HCT116 (cell line): ENCODE measurements at regions not wholly inside any gene's neighbourhood (a gene's known extent, or its start where the extent isn't known, plus 50 kb on each side); places are given as distances from the start of the nearest gene placed in this dataset.
"Not testable (repeated sequence)": the region's sequence is repeated elsewhere in the genome, so short reads cannot be mapped to it uniquely, and the experiment has no call there.

Experiments used
- ATAC-seq: fragments of 200-7000 bp; cut with Tn5 transposase; 2 replicates; pipeline ENCODE4 v1.9.1; 2020; ENCODE audit warnings: mild to moderate bottlenecking, moderate library complexity
- BruUV-seq: library from RNA; stranded (reverse); fragments of 400-500 nt; replicated peaks from 2 replicates; lab custom pipeline; 2021; lab: Mats Ljungman, UMichigan
- CTCF ChIA-PET: fragments of 300-600 bp; sonication (Branson Sonifier 250); formaldehyde crosslinking; loops from one replicate; lab custom pipeline; 2021; ENCODE audit warnings: antibody characterized with exemption; lab: Charles Lee
- POLR2A ChIA-PET: fragments of 300-600, 350-600 bp; sonication (Branson Sonifier 250); formaldehyde crosslinking; loops from one replicate; lab custom pipeline; 2021; ENCODE audit warnings: antibody characterized with exemption; lab: Charles Lee
- RAD21 ChIA-PET, 2 experiments: fragments of 300-600 bp; sonication (Branson Sonifier 250); formaldehyde crosslinking; loops; one replicate each; lab custom pipeline; 2023; ENCODE audit warnings: low total read pairs in 2 of 2; ENCODE audit not compliant: uncharacterized antibody in 2 of 2, unreplicated experiment in 2 of 2, low non-redundant PET in 1 of 2; lab: Charles Lee
- DNase-seq: peaks from one replicate; pipeline ENCODE4 v3.0.0-alpha.2; 2010; ENCODE audit warnings: low read depth, low spot score
- H2AFZ ChIP-seq: fragments of 200-600 bp; shearing (Covaris generic), sonication (generic); 2 replicates; pipeline ENCODE4 v1.6.1; 2017; ENCODE audit warnings: low read depth, mixed run types, mixed read lengths, antibody characterized with exemption, low read length; ENCODE audit not compliant: poor library complexity, severe bottlenecking
- H3K27ac ChIP-seq: 2 replicates; pipeline ENCODE4 v1.5.1; 2012; ENCODE audit warnings: low read depth, low read length
- H3K27me3 ChIP-seq: fragments of 200-600 bp; sonication (generic); 2 replicates; pipeline ENCODE4 v1.6.1; 2016; ENCODE audit warnings: mixed run types, low read length, mixed read lengths; ENCODE audit not compliant: insufficient read depth
- H3K36me3 ChIP-seq, 2 experiments: fragments of 200-500 bp in 1 of 2; fragments of 200-600 bp in 1 of 2; sonication (Bioruptor generic) in 1 of 2; sonication (generic) in 1 of 2; 2 replicates each; pipeline versions ENCODE4 v1.5.1 to v1.6.1; 2014 to 2016; ENCODE audit warnings: low read length in 2 of 2, inconsistent platforms in 1 of 2, mixed read lengths in 1 of 2, mixed run types in 1 of 2; ENCODE audit not compliant: insufficient read depth in 2 of 2, control insufficient read depth in 1 of 2
- H3K4me1 ChIP-seq, 2 experiments: fragments of 200-600 bp in 1 of 2; sonication (generic) in 1 of 2; 2 replicates each; pipeline versions ENCODE4 v1.5.1 to v1.6.1; 2012 to 2017; ENCODE audit warnings: low read length in 2 of 2, inconsistent platforms in 1 of 2, mild to moderate bottlenecking in 1 of 2, mixed read lengths in 1 of 2, mixed run types in 1 of 2, moderate library complexity in 1 of 2; ENCODE audit not compliant: insufficient read depth in 2 of 2, control insufficient read depth in 1 of 2
- H3K4me2 ChIP-seq: fragments of 200-600 bp; sonication (generic); 2 replicates; pipeline ENCODE4 v1.6.1; 2017; ENCODE audit warnings: mixed run types, low read length, mixed read lengths
- H3K4me3 ChIP-seq, 2 experiments: fragments of 200-600 bp in 1 of 2; sonication (generic) in 1 of 2; replicated peaks in 1 of 2; 2 replicates each; pipeline ENCODE4 v1.5.1; 2011 to 2016; ENCODE audit warnings: low read length in 2 of 2, control low read depth in 1 of 2, low read depth in 1 of 2, mild to moderate bottlenecking in 1 of 2, mixed read lengths in 1 of 2, mixed run types in 1 of 2
- H3K79me2 ChIP-seq: fragments of 200-600 bp; sonication (generic); 2 replicates; pipeline ENCODE4 v1.6.1; 2017; ENCODE audit warnings: mild to moderate bottlenecking, mixed run types, low read length, moderate library complexity, mixed read lengths; ENCODE audit not compliant: insufficient read depth
- H3K9ac ChIP-seq: fragments of 200-600 bp; sonication (generic); 2 replicates; pipeline ENCODE4 v1.6.1; 2016; ENCODE audit warnings: low read length, mixed read lengths
- H3K9me2 ChIP-seq: fragments of 200-600 bp; sonication (generic), shearing (Covaris generic); 2 replicates; pipeline ENCODE4 v1.6.1; 2017; ENCODE audit warnings: mixed run types, mild to moderate bottlenecking, moderate library complexity; ENCODE audit not compliant: insufficient read depth
- H3K9me3 ChIP-seq, 2 experiments: fragments of 200-500 bp in 1 of 2; fragments of 200-600 bp in 1 of 2; sonication (Bioruptor generic) in 1 of 2; sonication (generic) in 1 of 2; 2 replicates each; pipeline ENCODE4 v1.6.1; 2014 to 2017; ENCODE audit warnings: low read length in 2 of 2, mixed read lengths in 2 of 2, inconsistent platforms in 1 of 2, low read depth in 1 of 2, mild to moderate bottlenecking in 1 of 2, mixed run types in 1 of 2, moderate library complexity in 1 of 2; ENCODE audit not compliant: control insufficient read depth in 1 of 2, insufficient read depth in 1 of 2
- H4K20me1 ChIP-seq: fragments of 200-600 bp; sonication (generic), shearing (Covaris generic); 2 replicates; pipeline ENCODE4 v1.6.1; 2017; ENCODE audit warnings: mixed run types, mild to moderate bottlenecking, moderate library complexity; ENCODE audit not compliant: insufficient read depth
- EGR1 ChIP-seq: IDR thresholded peaks from 2 replicates; pipeline ENCODE4 v1.6.1; 2012; ENCODE audit warnings: low read depth
- EZH2phosphoT487 ChIP-seq: fragments of 200-600 bp; IDR thresholded peaks from 2 replicates; pipeline ENCODE4 v1.6.1; 2018; ENCODE audit warnings: antibody characterized with exemption, borderline replicate concordance
- POLR2AphosphoS5 ChIP-seq: IDR thresholded peaks from 2 replicates; pipeline ENCODE4 v1.6.1; 2011; ENCODE audit warnings: mild to moderate bottlenecking, low read depth, low read length, moderate library complexity
- RAD21 ChIP-seq: IDR thresholded peaks from 2 replicates; pipeline ENCODE4 v1.6.1; 2012; ENCODE audit warnings: low read depth, mild to moderate bottlenecking
- SIN3A ChIP-seq: IDR thresholded peaks from 2 replicates; pipeline ENCODE4 v1.6.1; 2012; ENCODE audit warnings: low read depth
- SP1 ChIP-seq: IDR thresholded peaks from 2 replicates; pipeline ENCODE4 v1.6.1; 2012; ENCODE audit warnings: low read depth
- TCF7L2 ChIP-seq: IDR thresholded peaks from 2 replicates; pipeline ENCODE4 v1.7.0; 2011; ENCODE audit warnings: borderline replicate concordance, inconsistent platforms; ENCODE audit not compliant: insufficient read depth, insufficient read length; ENCODE audit errors: extremely low read depth
- ZFX ChIP-seq: fragments of 450-650 bp; IDR thresholded peaks from 2 replicates; pipeline ENCODE4 v1.6.1; 2017
- intact Hi-C: fragments of 100-400 bp; cut with micrococcal nuclease; formaldehyde crosslinking; loops from 2 replicates; pipeline ENCODE4 v1.10.0; 2022
- TF ChIP-seq, protein P1 (sequence below): IDR thresholded peaks from 2 replicates; pipeline ENCODE4 v1.6.1; 2011; ENCODE audit warnings: mild to moderate bottlenecking, low read length, moderate library complexity; ENCODE audit not compliant: insufficient replicate concordance; ENCODE audit errors: extremely low read depth

DNA sequence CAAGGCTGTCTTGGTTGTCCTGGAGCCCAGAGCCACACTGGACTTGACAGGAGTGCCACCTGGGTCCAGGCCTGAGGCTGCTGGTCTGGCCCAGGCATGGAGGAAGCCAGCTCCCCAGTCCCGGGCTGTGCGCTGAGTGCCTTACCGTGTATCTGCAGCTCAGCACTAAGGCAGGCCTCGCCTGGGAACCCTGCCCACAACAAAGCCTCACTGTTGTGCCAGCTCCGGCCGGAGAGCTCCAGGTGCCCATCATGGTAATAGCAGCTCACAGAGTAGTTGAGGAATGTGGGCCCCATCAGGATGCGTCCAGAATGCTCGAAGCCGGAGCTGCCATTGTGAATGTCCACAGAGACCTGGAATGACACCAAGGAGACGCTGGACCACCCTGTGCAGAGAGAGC lies 72.2 kb downstream of the RMI2 start (continued):
- TF ChIP-seq, protein P1, sequence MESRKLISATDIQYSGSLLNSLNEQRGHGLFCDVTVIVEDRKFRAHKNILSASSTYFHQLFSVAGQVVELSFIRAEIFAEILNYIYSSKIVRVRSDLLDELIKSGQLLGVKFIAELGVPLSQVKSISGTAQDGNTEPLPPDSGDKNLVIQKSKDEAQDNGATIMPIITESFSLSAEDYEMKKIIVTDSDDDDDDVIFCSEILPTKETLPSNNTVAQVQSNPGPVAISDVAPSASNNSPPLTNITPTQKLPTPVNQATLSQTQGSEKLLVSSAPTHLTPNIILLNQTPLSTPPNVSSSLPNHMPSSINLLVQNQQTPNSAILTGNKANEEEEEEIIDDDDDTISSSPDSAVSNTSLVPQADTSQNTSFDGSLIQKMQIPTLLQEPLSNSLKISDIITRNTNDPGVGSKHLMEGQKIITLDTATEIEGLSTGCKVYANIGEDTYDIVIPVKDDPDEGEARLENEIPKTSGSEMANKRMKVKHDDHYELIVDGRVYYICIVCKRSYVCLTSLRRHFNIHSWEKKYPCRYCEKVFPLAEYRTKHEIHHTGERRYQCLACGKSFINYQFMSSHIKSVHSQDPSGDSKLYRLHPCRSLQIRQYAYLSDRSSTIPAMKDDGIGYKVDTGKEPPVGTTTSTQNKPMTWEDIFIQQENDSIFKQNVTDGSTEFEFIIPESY, result no peak
- no peak for TF ChIP-seq RAD21

DNA sequence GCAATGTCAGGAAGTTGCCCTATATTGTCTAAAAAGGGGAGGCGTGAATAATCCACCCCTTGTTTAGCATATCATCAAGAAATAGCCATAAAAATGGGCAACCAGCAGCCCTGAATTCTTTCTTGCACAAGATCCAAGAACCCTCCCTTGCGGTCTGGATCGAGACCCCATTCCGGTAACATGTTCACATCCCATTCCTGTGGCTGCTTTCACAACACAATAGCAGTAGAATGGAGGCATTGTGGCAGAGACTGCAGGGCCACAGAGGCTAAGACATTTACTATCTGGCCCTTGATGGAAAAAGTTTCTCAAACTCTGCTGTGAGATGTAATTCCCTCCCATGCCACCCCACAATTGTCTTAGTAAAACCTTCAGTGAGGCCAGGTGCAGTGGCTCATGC lies 73.2 kb downstream of the RMI2 start:
- Histone ChIP-seq H3K4me1 (no peaks in the 10 kb centered on the region), H3K9ac (no peak overlapping the region), H3K9me3 (no peaks in the 10 kb centered on the region), H4K20me1 (no peaks in the 10 kb centered on the region), H3K27ac (no peak overlapping the region), H3K4me3 (no peak overlapping the region), H3K79me2 (no peaks in the 10 kb centered on the region), H3K9me2 (no peaks in the 10 kb centered on the region), H2AFZ (no peak overlapping the region), H3K27me3 (no peaks in the 10 kb centered on the region), H3K4me2 (no peak overlapping the region), H3K36me3 (no peaks in the 10 kb centered on the region)
- POLR2A ChIA-PET, result no interaction called here
- TF ChIP-seq TCF7L2 (no peak), SP1 (no peak), EZH2phosphoT487 (no peak), SIN3A (no peak), ZFX (no peak), POLR2AphosphoS5 (no peak), EGR1 (no peak)
- RAD21 ChIA-PET, result no interaction called here
- no TSS peak for BruUV-seq
- CTCF ChIA-PET, result no interaction called here
- no peak for ATAC-seq
- DNase-seq, result no peak
- intact Hi-C loops, result no loop called here

DNA sequence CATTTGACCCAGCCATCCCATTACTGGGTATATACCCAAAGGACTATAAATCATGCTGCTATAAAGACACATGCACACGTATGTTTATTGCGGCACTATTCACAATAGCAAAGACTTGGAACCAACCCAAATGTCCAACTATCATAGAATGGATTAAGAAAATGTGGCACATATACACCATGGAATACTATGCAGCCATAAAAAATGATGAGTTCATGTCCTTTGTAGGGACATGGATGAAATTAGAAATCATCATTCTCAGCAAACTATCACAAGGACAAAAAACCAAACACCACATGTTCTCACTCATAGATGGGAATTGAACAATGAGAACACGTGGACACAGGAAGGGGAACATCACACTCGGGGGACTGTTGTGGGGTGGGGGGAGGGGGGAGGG lies 74.8 kb downstream of the RMI2 start:
- H3K4me1 ChIP-seq, H3K9me2 ChIP-seq, POLR2A ChIA-PET, H3K36me3 ChIP-seq, CTCF ChIA-PET, H3K4me3 ChIP-seq, H2AFZ ChIP-seq, H3K9ac ChIP-seq, intact Hi-C loops, BruUV-seq, ATAC-seq, H3K27me3 ChIP-seq, H3K27ac ChIP-seq, RAD21 ChIA-PET, H3K9me3 ChIP-seq, H3K4me2 ChIP-seq, H3K79me2 ChIP-seq, DNase-seq, H4K20me1 ChIP-seq: not testable (repeated sequence)
